ENCODE measurements at regions not wholly inside any gene's neighbourhood (a gene's known extent, or its start where the extent isn't known, plus 50 kb on each side); places are given as distances from the start of the nearest gene placed in this dataset.

DNA sequence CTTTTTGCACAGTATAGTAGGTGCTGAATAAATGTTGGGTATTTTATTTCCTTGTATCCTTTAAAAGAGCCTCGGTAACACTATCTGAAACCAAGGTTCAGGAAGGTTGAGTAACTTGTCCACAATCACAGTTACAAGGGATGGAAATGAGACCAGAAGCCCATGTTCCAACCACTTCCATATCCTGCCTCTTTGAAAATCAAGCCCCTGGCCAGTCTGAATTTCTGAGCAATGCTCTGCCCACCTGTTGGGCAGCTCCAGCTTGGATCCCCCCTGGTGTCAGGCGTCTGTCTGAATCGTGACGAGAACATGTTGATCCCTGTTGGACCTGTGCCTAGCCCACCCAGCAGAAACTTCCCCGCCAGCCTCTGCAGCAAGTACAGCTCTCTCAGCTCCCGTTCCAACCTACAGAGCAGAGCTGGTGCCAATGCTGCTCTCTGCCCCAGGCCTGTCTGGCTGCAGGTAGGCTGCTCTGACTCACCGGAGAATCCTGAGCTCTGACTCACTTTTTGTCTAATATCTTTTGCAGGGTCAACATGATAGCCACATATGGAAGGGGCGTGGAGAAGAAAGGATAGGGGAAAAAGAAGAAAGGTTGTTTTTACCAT lies 595.5 kb downstream of the INHBA start:
- Histone ChIP-seq H3K9me2 (replicated peaks; ENCODE audit: low read depth, low read length) (no peaks in the 10 kb centered on the region), H3K27me3 (ENCODE audit: insufficient read depth, low read length, poor library complexity, severe bottlenecking) (no peaks in the 10 kb centered on the region), H3K4me3 (ENCODE audit: low read length, poor library complexity, severe bottlenecking) (no peak overlapping the region), H3K9me3 (ENCODE audit: insufficient read depth, low read depth, low read length) (no peaks in the 10 kb centered on the region), H3K4me2 (ENCODE audit: low read depth, low read length, poor library complexity, severe bottlenecking) (no peak overlapping the region), H3K79me2 (ENCODE audit: insufficient read depth, low read length) (no peaks in the 10 kb centered on the region), H3K9ac (ENCODE audit: low read depth, low read length, poor library complexity, severe bottlenecking) (no peak overlapping the region), H3K4me1 (ENCODE audit: insufficient read depth, low read length, poor library complexity, severe bottlenecking) (no peaks in the 10 kb centered on the region), H4K20me1 (ENCODE audit: insufficient read depth, low read length, poor library complexity, severe bottlenecking) (no peaks in the 10 kb centered on the region), H3F3A (ENCODE audit: low read depth) (no peaks in the 10 kb centered on the region), H2AFZ (ENCODE audit: low read length) (no peak overlapping the region), H3K36me3 (ENCODE audit: insufficient read depth, low read length) (no peaks in the 10 kb centered on the region)
- no peak for TF ChIP-seq EZH2phosphoT487 (IDR thresholded peaks at IDR 0.05; ENCODE audit: borderline replicate concordance)
- no peak for TF ChIP-seq CTCF (conservative IDR thresholded peaks at IDR 0.05; ENCODE audit: low read length)

GRCh38 chr7:41104631-41105030 lies 598.3 kb downstream of the INHBA start:
- no peaks in the 10 kb centered on the region for H3K4me1 ChIP-seq (ENCODE audit: insufficient read depth, low read length, poor library complexity, severe bottlenecking)
- no peaks in the 10 kb centered on the region for H3K27me3 ChIP-seq (ENCODE audit: insufficient read depth, low read length, poor library complexity, severe bottlenecking)
- H3K36me3 ChIP-seq (ENCODE audit: insufficient read depth, low read length), result no peaks in the 10 kb centered on the region
- no peaks in the 10 kb centered on the region for H3F3A ChIP-seq (ENCODE audit: low read depth)
- no peak for TF ChIP-seq CTCF (conservative IDR thresholded peaks at IDR 0.05; ENCODE audit: low read length)
- no peak for TF ChIP-seq EZH2phosphoT487 (IDR thresholded peaks at IDR 0.05; ENCODE audit: borderline replicate concordance)
- H4K20me1 ChIP-seq (ENCODE audit: insufficient read depth, low read length, poor library complexity, severe bottlenecking), result no peaks in the 10 kb centered on the region
- H3K4me3 ChIP-seq (ENCODE audit: low read length, poor library complexity, severe bottlenecking), result no peak overlapping the region
- no peaks in the 10 kb centered on the region for H3K9me2 ChIP-seq (replicated peaks; ENCODE audit: low read depth, low read length)
- no peak overlapping the region for H3K9ac ChIP-seq (ENCODE audit: low read depth, low read length, poor library complexity, severe bottlenecking)
- H3K4me2 ChIP-seq (ENCODE audit: low read depth, low read length, poor library complexity, severe bottlenecking), result no peak overlapping the region
- H3K9me3 ChIP-seq (ENCODE audit: insufficient read depth, low read depth, low read length), result 0 out of 2 replicates have a peak, but pooled peaks cover 4% of the 10 kb centered on the region
- no peak overlapping the region for H2AFZ ChIP-seq (ENCODE audit: low read length)
- H3K79me2 ChIP-seq (ENCODE audit: insufficient read depth, low read length), result no peaks in the 10 kb centered on the region

DNA sequence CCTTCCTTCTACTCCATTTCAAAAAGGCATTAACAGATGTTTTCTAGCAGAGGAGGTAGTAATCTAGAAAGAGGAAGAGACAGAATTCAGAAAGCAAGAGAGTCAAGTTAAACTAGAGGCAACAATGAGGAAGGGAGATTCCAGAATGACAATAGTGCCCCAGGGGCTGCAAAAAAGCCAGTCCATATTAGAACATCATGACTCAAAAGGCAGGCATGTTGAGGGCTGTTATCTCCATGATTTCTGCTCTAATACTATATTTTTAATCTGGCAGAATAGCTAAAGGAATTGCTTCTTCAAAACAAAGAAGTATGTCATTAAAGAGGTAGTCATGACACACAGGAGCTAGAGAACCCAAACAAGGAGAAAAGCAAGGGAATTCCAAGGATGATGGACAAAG lies 599.6 kb downstream of the INHBA start:
- Histone ChIP-seq H2AFZ (ENCODE audit: low read length) (no peak overlapping the region), H3K27me3 (ENCODE audit: insufficient read depth, low read length, poor library complexity, severe bottlenecking) (no peaks in the 10 kb centered on the region), H3F3A (ENCODE audit: low read depth) (no peaks in the 10 kb centered on the region), H3K79me2 (ENCODE audit: insufficient read depth, low read length) (no peaks in the 10 kb centered on the region), H4K20me1 (ENCODE audit: insufficient read depth, low read length, poor library complexity, severe bottlenecking) (no peaks in the 10 kb centered on the region), H3K9me2 (replicated peaks; ENCODE audit: low read depth, low read length) (no peaks in the 10 kb centered on the region), H3K36me3 (ENCODE audit: insufficient read depth, low read length) (no peaks in the 10 kb centered on the region), H3K4me3 (ENCODE audit: low read length, poor library complexity, severe bottlenecking) (no peak overlapping the region), H3K4me2 (ENCODE audit: low read depth, low read length, poor library complexity, severe bottlenecking) (no peak overlapping the region), H3K9ac (ENCODE audit: low read depth, low read length, poor library complexity, severe bottlenecking) (no peak overlapping the region), H3K9me3 (ENCODE audit: insufficient read depth, low read depth, low read length) (0 out of 2 replicates have a peak, but pooled peaks cover 4% of the 10 kb centered on the region), H3K4me1 (ENCODE audit: insufficient read depth, low read length, poor library complexity, severe bottlenecking) (no peaks in the 10 kb centered on the region)
- TF ChIP-seq EZH2phosphoT487 (IDR thresholded peaks at IDR 0.05; ENCODE audit: borderline replicate concordance) (no peak), CTCF (conservative IDR thresholded peaks at IDR 0.05; ENCODE audit: low read length) (no peak)
